Common myeloid progenitor, CD34-positive (primary cell): ENCODE measurements at regions not wholly inside any gene's neighbourhood (a gene's known extent, or its start where the extent isn't known, plus 50 kb on each side); places are given as distances from the start of the nearest gene placed in this dataset.

Source experiments
- CTCF ChIA-PET: fragments of 350-600 bp; sonication (Branson Sonifier 250); formaldehyde crosslinking; loops from one replicate; lab custom pipeline; 2021; ENCODE audit warnings: antibody characterized with exemption; lab: Charles Lee
- POLR2A ChIA-PET: fragments of 350-600 bp; sonication (Branson Sonifier 250); formaldehyde crosslinking; loops from one replicate; lab custom pipeline; 2021; ENCODE audit warnings: antibody characterized with exemption; lab: Charles Lee
- DNase-seq, 3 donors: peaks; one replicate each; pipeline versions ENCODE4 v3.0.0 to v3.0.0-alpha.2; 2013
- H3K27ac ChIP-seq, 2 experiments: 1 replicate in 1 of 2; 2 replicates in 1 of 2; pipeline ENCODE4 v1.7.0; 2013; ENCODE audit warnings: inconsistent platforms in 2 of 2, low read length in 2 of 2, mild to moderate bottlenecking in 2 of 2, low read depth in 1 of 2, moderate library complexity in 1 of 2; ENCODE audit not compliant: severe bottlenecking in 2 of 2, insufficient read depth in 1 of 2, poor library complexity in 1 of 2
- H3K27me3 ChIP-seq, 5 experiments: replicated peaks in 2 of 5; 1 replicate in 3 of 5; 2 replicates in 2 of 5; pipeline versions ENCODE4 v1.6.1 to v1.7.0; 2013; ENCODE audit warnings: low read length in 4 of 5, mild to moderate bottlenecking in 2 of 5, moderate library complexity in 2 of 5, inconsistent platforms in 1 of 5; ENCODE audit not compliant: insufficient read depth in 5 of 5, control insufficient read depth in 4 of 5
- H3K36me3 ChIP-seq, 4 experiments: 1 replicate in 2 of 4; 2 replicates in 2 of 4; pipeline versions ENCODE4 v1.6.1 to v1.7.0; 2013; ENCODE audit warnings: low read length in 3 of 4, control low read depth in 1 of 4, mild to moderate bottlenecking in 1 of 4; ENCODE audit not compliant: control insufficient read depth in 4 of 4, insufficient read depth in 4 of 4
- H3K4me1 ChIP-seq, 4 experiments: 1 replicate in 3 of 4; 2 replicates in 1 of 4; pipeline versions ENCODE4 v1.6.1 to v1.7.1; 2013; ENCODE audit warnings: low read length in 3 of 4, mild to moderate bottlenecking in 3 of 4, control low read depth in 1 of 4, inconsistent platforms in 1 of 4, moderate library complexity in 1 of 4; ENCODE audit not compliant: control insufficient read depth in 4 of 4, insufficient read depth in 4 of 4; ENCODE audit errors: control extremely low read depth in 1 of 4
- H3K4me3 ChIP-seq, 7 experiments: 1 replicate in 4 of 7; 2 replicates in 3 of 7; pipeline versions ENCODE4 v1.5.1 to v1.7.0; 2013; ENCODE audit warnings: mild to moderate bottlenecking in 7 of 7, low read length in 6 of 7, moderate library complexity in 6 of 7, inconsistent platforms in 2 of 7, low read depth in 2 of 7, control low read depth in 1 of 7; ENCODE audit not compliant: insufficient read depth in 4 of 7, control insufficient read depth in 1 of 7; ENCODE audit errors: extremely low read depth in 1 of 7
- H3K9me3 ChIP-seq, 5 experiments: 1 replicate in 4 of 5; 2 replicates in 1 of 5; pipeline versions ENCODE4 v1.6.1 to v1.7.1; 2013; ENCODE audit warnings: low read length in 4 of 5, mild to moderate bottlenecking in 2 of 5, inconsistent platforms in 1 of 5, low read depth in 1 of 5, moderate library complexity in 1 of 5; ENCODE audit not compliant: control insufficient read depth in 4 of 5, insufficient read depth in 2 of 5; ENCODE audit errors: control extremely low read depth in 1 of 5
- WGBS: methylation state at CpG from one replicate; pipeline ENCODE4 v1.1.5; 2013; ENCODE audit not compliant: insufficient coverage; 5-methylcytosine and 5-hydroxymethylcytosine counted together

DNA sequence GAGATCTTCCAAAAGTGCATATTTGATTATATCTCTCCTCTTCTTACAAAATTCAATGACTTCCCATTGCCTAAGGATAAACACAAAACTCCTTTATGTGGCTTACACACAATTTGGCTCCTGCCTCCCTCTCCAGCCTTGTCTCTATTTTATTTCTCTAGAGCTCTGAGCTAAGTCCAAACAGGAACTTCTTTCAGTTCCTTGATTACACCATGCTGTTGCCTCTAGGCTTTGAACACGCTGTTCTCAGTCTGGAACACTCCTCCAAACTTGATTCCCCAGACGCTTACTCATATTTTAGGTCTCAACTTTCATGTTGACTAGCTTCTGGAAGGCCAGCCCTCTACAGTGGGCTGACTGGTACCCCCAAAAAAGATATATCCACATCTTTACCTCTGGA is 258.5 kb downstream of the COG6 start:
- 83% methylated on average over 2 of the region's 2 CpGs for WGBS
- POLR2A ChIA-PET, result no interaction called here
- no peaks in the 10 kb centered on the region for H3K9me3 ChIP-seq
- no peaks in the 10 kb centered on the region for H3K27me3 ChIP-seq
- no peak overlapping the region for H3K4me3 ChIP-seq
- H3K36me3 ChIP-seq, result no peaks in the 10 kb centered on the region
- peaks cover 0 to 8% (median under 1%) of the 10 kb centered on the region in 4 experiments for H3K4me1 ChIP-seq
- H3K27ac ChIP-seq, result no peak overlapping the region
- DNase-seq, result no peak
- CTCF ChIA-PET, result interaction anchor here (1.3 to 1.6 kb wide), 2 partner anchors 10 to 12 kb away, joined by 3 to 4 read pairs; no protein-coding TSS in a partner anchor

DNA sequence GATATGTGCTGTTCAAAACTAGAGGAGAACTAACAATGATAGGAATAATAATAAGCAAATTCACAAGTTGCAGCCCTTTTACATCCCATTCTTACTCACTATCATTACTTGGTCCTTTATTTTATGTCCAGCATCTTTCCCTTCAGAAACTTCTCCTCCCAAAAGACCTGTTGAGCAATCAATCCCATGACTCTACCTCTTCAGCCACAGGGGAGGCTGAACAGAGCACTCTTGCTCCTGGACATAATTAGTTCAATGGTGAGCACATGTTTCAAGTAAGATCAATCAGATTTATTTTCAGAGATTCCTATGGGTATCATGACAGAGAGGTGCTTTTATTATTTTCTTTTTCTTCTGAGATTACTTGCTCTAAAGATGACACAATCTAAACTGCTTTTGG is 260.0 kb downstream of the COG6 start:
- DNase-seq, result no peak
- ChIA-PET CTCF (no interaction called here), POLR2A (no interaction called here)
- Histone ChIP-seq H3K4me3 (no peak overlapping the region), H3K36me3 (no peaks in the 10 kb centered on the region), H3K4me1 (peaks cover 0 to 7% (median under 1%) of the 10 kb centered on the region in 4 experiments), H3K27me3 (no peaks in the 10 kb centered on the region), H3K27ac (no peak overlapping the region), H3K9me3 (no peaks in the 10 kb centered on the region)

DNA sequence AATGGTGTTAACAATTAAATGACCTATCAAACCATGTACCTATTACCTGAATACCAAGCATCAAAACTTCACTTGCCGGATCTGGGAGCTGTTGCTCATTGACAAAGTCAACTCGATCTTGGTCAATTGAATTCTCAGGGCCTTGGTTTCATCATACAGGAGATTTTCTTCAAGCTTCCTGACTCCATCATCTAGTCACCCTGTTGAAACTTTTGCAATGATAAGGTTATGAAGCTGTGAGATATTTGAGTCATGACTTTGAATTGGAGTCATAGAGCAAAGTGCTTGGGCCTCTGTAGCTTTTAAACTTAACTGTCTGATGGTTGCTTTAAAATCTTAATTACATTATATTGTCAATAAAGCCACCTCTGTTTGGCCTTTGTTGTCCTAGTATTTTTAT is 260.9 kb downstream of the COG6 start:
- 100% methylated on average over 2 of the region's 2 CpGs for WGBS
- H3K27me3 ChIP-seq, result no peaks in the 10 kb centered on the region
- no peak overlapping the region for H3K4me3 ChIP-seq
- no peaks in the 10 kb centered on the region for H3K36me3 ChIP-seq
- CTCF ChIA-PET, result no interaction called here
- POLR2A ChIA-PET, result no interaction called here
- no peak for DNase-seq
- H3K9me3 ChIP-seq, result no peaks in the 10 kb centered on the region
- H3K4me1 ChIP-seq, result no peaks in the 10 kb centered on the region
- no peak overlapping the region for H3K27ac ChIP-seq

DNA sequence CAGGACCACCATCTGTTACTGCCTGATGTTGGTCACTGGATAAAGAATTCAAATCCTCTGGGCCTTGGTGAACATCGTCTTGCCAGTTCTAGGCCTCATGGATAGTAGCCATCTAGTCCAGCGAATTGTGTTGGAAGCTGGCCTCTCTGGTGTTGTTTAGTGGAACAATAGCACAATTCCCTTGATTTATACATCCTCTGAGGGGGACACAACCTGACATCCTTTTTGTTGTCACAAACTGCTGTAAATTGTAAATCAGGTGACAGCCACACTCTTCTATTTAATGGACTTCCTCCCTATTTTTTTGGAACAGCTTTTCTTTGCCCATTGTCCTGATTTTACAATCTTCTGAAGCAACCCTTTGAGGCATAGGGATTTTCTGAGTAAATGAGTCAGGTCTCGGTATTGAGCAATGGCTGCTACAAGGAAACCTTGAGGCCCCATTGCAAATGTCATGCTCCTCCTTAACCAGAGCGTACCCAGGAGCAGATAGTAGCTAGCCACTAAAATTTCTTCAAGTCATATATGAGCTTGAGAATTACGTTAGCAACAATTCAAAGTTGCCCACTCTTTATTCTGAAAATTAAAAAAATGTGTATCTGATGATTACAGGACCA is 263.3 kb downstream of the COG6 start:
- 94% methylated on average over 3 of the region's 5 CpGs for WGBS
- no peaks in the 10 kb centered on the region for H3K4me1 ChIP-seq
- H3K36me3 ChIP-seq, result no peaks in the 10 kb centered on the region
- ChIA-PET CTCF (interaction anchor here (1.3 kb wide), 2 partner anchors 22 to 24 kb away, joined by 3 to 5 read pairs; no protein-coding TSS in a partner anchor), POLR2A (no interaction called here)
- no peak for DNase-seq
- peaks cover 0 to 3% (median 0%) of the 10 kb centered on the region in 5 experiments for H3K9me3 ChIP-seq
- H3K4me3 ChIP-seq, result no peak overlapping the region
- no peak overlapping the region for H3K27ac ChIP-seq
- no peaks in the 10 kb centered on the region for H3K27me3 ChIP-seq

DNA sequence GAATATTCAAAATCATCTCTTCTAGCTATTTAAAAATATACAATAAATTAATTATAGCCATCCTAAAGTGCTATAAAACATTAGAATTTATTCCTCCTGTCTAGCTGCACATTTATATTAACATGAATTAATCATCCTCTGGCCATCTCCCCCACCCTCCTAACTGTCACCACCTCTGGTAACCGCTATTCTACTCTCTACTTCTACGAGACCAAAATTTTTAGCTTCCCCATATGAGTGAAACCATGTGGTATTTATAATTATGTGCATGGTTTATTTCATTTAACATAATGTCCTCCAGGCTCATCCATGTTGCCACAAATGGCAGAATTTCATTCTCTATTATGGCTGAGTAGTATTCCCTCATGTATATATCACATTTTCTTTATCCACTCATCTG is 265.2 kb downstream of the COG6 start:
- ChIA-PET CTCF (no interaction called here), POLR2A (no interaction called here)
- Histone ChIP-seq H3K4me3 (no peak overlapping the region), H3K36me3 (no peaks in the 10 kb centered on the region), H3K27ac (no peak overlapping the region), H3K27me3 (no peaks in the 10 kb centered on the region), H3K4me1 (no peaks in the 10 kb centered on the region), H3K9me3 (peaks cover 0 to 11% (median under 1%) of the 10 kb centered on the region in 5 experiments)
- WGBS, result no CpG with 5 or more reads among the region's 2 CpGs
- no peak for DNase-seq

DNA sequence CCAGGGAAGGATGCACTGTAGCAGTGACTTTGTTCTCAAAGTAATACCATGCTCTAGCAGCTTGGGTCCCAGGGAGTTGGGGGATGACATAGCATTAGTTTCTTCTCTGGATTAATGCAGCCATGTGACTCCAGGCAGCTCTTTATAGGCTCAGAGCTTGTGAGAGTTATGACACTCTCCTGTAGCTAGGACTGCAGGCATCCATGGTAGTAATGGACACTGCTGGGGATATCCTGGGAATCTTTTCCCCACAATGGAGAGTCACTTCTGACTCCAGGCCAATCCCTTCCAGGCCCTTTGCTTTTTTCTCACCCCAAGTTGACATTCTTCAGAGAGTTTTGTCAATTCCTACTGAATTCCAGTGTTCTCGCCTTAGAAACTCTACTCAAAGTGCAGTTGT is 270.9 kb downstream of the COG6 start:
- WGBS, result 100% methylated on average over 1 of the region's 1 CpG
- no peaks in the 10 kb centered on the region for H3K4me1 ChIP-seq
- H3K27ac ChIP-seq, result no peak overlapping the region
- no peak for DNase-seq
- H3K4me3 ChIP-seq, result no peak overlapping the region
- CTCF ChIA-PET, result interaction anchor here (1.0 kb wide), 1 partner anchor 12 kb away, joined by 3 read pairs; no protein-coding TSS in a partner anchor
- H3K36me3 ChIP-seq, result no peaks in the 10 kb centered on the region
- H3K9me3 ChIP-seq, result peaks cover 0 to 19% (median 8%) of the 10 kb centered on the region in 5 experiments
- H3K27me3 ChIP-seq, result no peaks in the 10 kb centered on the region
- POLR2A ChIA-PET, result no interaction called here

DNA sequence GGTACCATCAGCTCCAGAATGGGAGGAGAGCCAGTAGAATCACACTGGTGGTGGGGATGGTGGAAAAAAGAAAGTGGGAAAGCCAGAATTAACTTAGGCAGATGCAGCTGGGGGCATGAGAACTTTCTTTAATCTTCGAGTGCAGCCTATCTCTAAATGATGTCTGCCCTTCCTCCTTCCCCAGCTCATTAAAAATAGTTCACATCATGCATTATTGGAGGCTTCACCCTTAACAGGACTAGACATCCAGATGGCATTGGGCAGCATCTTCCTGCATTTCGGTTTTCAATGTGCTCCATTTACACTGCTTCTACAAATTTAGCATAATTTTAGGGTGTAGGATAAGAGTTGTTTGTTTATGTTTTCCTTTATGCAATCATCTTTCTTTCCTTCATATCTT is 272.8 kb downstream of the COG6 start:
- ChIA-PET POLR2A (no interaction called here), CTCF (interaction anchor here (1.0 to 1.2 kb wide), 2 partner anchors 12 to 14 kb away, joined by 3 to 4 read pairs; no protein-coding TSS in a partner anchor)
- no peak overlapping the region for H3K4me3 ChIP-seq
- H3K9me3 ChIP-seq, result peaks cover 0 to 19% (median 8%) of the 10 kb centered on the region in 5 experiments
- H3K4me1 ChIP-seq, result no peaks in the 10 kb centered on the region
- H3K27ac ChIP-seq, result no peak overlapping the region
- H3K27me3 ChIP-seq, result no peaks in the 10 kb centered on the region
- DNase-seq, result no peak
- 91% methylated on average over 1 of the region's 2 CpGs for WGBS
- H3K36me3 ChIP-seq, result no peaks in the 10 kb centered on the region
